Brain pericyte (primary cell): ENCODE measurements at regions not wholly inside any gene's neighbourhood (a gene's known extent, or its start where the extent isn't known, plus 50 kb on each side); places are given as distances from the start of the nearest gene placed in this dataset.
A peak's percentile ranks its signal among the peaks of the same experiment; 100 is the strongest.

ENCODE experiments used
- DNase-seq: peaks from one replicate; pipeline ENCODE4 v3.0.0-alpha.2; 2012; ENCODE audit warnings: low read depth, low spot score

GRCh38 chr4:160831165-160831922 is 1332.5 kb downstream of the FSTL5 start:
- DNase-seq, result no peak

DNA sequence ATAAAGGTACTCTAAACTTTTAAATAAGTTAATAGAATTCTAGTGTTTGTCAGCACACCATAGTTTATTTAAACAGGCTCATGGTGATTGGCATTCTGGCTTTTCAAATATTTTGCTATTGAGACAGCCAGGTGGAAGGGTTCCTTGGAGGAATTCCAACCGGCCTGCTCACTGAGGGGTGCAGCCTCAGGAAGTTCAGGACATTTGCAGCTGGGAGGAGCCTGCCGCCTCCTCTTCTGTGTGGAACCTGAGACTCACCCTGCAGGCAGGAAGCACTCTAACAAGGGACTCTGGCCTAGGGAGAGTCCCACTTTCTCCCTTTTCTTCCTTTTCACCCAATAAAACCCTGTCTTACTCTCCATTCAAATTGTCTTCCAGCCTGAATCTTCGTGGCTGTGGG is 1328.0 kb downstream of the FSTL5 start:
- DNase-seq, result no peak

DNA sequence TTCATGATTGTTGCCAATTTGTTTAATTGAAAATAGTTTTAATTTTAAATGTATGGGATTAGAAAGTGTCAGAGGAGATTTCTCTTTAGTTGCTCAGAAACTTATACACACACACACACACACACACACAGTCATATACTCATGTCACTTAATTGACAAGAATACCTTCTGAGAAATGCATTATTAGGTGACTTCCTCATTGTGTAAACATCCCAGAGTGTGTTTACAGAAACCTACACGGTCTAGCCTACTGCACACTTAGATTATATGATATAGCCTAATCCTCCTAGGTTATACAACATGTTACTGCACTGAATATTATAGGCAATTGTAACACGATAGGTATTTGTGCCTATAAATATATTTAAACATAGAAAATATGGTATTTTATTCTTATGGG is 1327.4 kb downstream of the FSTL5 start:
- DNase-seq, result no peak

GRCh38 chr4:160846121-160846520 is 1317.7 kb downstream of the FSTL5 start:
- no peak for DNase-seq

DNA sequence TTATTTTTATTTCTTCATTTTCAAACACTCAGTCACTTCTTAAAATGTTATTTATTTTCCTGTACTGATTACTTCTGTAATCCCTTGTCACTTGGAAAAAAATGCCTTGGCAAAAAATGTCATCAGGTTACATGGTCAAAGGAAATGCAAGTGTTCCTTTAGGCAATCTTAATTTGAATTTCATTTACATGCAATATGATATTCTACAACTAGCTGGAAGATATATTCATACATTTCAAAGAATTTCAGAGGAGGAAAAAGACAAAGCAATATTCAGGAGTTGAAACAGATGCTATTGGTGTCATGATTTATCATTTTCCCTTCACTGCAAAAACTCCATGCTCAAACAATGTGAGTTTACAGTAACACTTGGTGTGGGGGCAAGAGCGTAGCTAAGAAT is 1316.6 kb downstream of the FSTL5 start:
- no peak for DNase-seq

GRCh38 chr4:160848489-160848888 is 1315.3 kb downstream of the FSTL5 start:
- DNase-seq, result no peak

GRCh38 chr4:160848901-160849760 is 1314.7 kb downstream of the FSTL5 start:
- peak; percentile 20 for DNase-seq

DNA sequence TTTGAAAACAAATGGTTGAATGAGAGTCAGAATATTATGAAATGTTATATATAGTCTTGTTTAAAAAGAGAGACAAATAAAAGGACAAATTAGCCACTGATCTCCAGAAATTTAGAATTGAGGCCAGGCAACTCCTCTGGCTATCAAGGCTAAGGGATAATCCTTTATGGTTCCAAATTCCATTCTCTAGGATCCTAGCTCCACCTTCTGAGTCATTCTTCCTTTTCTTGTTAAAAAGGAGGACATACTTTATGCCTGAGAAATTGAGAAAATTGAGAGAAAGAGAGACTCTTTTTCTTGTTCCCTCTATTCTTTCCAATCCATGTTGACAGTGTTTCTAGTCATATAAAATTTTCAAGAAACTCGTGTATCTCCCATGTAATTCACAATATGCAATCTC is 1299.5 kb downstream of the FSTL5 start:
- no peak for DNase-seq

DNA sequence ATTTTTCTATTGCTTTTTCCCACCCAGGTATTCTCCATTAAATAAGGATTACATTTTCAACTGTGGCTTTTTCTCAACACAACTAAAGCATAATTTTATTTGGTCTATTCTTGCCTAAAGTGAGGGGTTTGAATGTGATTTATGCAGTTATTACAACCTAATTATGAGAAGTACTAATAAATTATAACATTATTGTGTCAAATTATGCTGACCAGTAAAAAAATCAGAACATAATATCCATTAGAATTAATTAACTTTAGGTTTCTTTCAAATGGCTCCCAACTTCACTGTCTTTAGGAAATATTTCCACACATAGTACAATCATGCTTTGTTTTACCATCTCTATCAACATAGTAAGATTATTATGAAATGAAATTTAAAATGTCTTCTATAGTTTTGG is 1293.9 kb downstream of the FSTL5 start:
- no peak for DNase-seq

- DNase-seq, result no peak
Measured at GRCh38 chr4:160872491-160872890, 1291.3 kb downstream of the FSTL5 start.

- DNase-seq, result no peak
Measured at GRCh38 chr4:160877087-160877790, 1286.6 kb downstream of the FSTL5 start.

GRCh38 chr4:160880180-160880579 is 1283.6 kb downstream of the FSTL5 start:
- no peak for DNase-seq

GRCh38 chr4:160887668-160888067 is 1276.1 kb downstream of the FSTL5 start:
- DNase-seq, result no peak

- no peak for DNase-seq
Measured at GRCh38 chr4:160894128-160894527, 1269.7 kb downstream of the FSTL5 start.

GRCh38 chr4:160894809-160895208 is 1269.0 kb downstream of the FSTL5 start:
- DNase-seq, result no peak

- no peak for DNase-seq
Measured at GRCh38 chr4:160927311-160927710, 1236.5 kb downstream of the FSTL5 start.

DNA sequence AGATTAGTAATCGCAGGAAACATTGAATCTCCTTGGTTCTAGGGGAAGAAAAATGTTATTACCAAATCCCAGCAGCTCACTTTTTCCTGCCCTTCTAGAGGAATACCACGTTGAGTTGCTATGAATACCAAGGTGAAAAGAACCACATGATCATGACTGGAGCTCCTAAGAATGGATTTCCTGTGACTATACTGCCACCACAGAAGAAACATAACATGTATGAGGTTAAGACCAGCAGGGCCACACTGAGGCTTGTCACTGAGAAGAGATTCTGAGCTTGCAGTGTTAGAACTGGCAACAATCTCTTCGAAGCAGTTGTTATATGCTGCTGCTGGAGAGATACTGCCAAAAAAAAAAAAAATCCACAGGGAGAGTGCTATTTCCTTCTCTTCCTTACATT is 1235.3 kb downstream of the FSTL5 start:
- DNase-seq, result no peak

GRCh38 chr4:160947653-160948052 is 1216.1 kb downstream of the FSTL5 start:
- no peak for DNase-seq

DNA sequence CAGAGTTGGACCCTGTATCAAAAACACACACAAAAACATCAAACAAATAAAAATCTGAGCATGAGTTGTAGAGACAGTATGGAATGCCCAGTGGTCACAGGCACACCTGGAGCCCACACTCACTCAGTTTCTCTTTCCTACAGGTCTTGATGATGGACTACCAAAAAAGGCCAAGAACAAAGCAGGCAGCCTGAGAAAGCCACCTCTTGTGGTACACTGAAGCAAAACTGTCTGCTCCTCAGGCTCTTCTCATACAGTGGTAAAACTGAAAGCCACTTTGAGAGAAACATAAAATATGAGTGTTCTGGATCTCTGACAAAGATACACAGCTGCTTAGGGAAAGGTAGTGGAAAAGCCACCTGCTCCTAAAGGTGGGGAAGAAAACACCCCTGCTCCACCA is 1206.9 kb downstream of the FSTL5 start:
- no peak for DNase-seq

- DNase-seq, result no peak
Measured at GRCh38 chr4:160969925-160970324, 1193.9 kb downstream of the FSTL5 start.

DNA sequence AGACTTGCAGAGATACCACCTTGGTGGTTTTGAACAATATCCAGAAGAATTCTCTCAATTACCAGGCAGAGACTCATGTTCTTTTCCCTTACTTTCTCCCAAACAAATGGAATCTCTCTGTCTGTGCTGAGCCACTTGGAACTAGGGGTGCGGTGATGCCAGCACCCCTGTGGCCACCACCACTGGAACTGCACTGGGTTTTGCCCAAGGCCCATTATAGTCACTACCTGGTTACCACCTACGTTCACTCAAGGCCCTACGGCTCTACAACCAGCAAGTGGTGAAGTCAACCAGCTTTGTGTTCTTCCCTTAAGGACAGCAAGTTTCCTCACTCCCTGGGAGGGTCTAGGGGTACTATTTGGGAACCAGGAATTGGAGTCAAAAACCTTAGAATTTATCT is 1183.7 kb downstream of the FSTL5 start:
- DNase-seq, result no peak

GRCh38 chr4:160981083-160981482 is 1182.7 kb downstream of the FSTL5 start:
- no peak for DNase-seq
